RWPE2 (cell line): ENCODE measurements at regions not wholly inside any gene's neighbourhood (a gene's known extent, or its start where the extent isn't known, plus 50 kb on each side); places are given as distances from the start of the nearest gene placed in this dataset.
"Not testable (repeated sequence)": the region's sequence is repeated elsewhere in the genome, so short reads cannot be mapped to it uniquely, and the experiment has no call there.

Experiments used
- ATAC-seq: fragments of 200-7000 bp; cut with Tn5 transposase; 3 replicates; pipeline ENCODE4 v1.9.1; 2021; ENCODE audit warnings: low read depth
- DNase-seq: peaks from one replicate; pipeline ENCODE4 v3.0.0-alpha.2; 2020; ENCODE audit warnings: low spot score
- H3K27ac ChIP-seq: fragments of 450-650 bp; 2 replicates; pipeline ENCODE4 v1.5.1; 2017; ENCODE audit warnings: mild to moderate bottlenecking; ENCODE audit not compliant: poor library complexity, severe bottlenecking
- H3K27me3 ChIP-seq: fragments of 250-450 bp; sonication (Bioruptor Pico); 2 replicates; pipeline ENCODE4 v1.5.1; 2021; ENCODE audit warnings: mild to moderate bottlenecking, moderate library complexity; ENCODE audit not compliant: insufficient read depth, poor library complexity, severe bottlenecking
- H3K36me3 ChIP-seq: fragments of 250-450 bp; sonication (Bioruptor Pico); 2 replicates; pipeline ENCODE4 v1.5.1; 2020; ENCODE audit warnings: low read depth, mild to moderate bottlenecking, moderate library complexity
- H3K4me1 ChIP-seq: fragments of 250-450 bp; sonication (Bioruptor Pico); 2 replicates; pipeline ENCODE4 v1.5.1; 2021; ENCODE audit warnings: mild to moderate bottlenecking, moderate library complexity; ENCODE audit not compliant: insufficient read depth, poor library complexity, severe bottlenecking
- H3K4me3 ChIP-seq: fragments of 250-450 bp; sonication (Bioruptor Pico); 2 replicates; pipeline ENCODE4 v1.5.1; 2021; ENCODE audit warnings: mild to moderate bottlenecking, moderate library complexity; ENCODE audit not compliant: severe bottlenecking
- H3K9me3 ChIP-seq: fragments of 250-450 bp; sonication (Bioruptor Pico); 2 replicates; pipeline ENCODE4 v1.5.1; 2021; ENCODE audit warnings: mild to moderate bottlenecking, moderate library complexity; ENCODE audit not compliant: severe bottlenecking

DNA sequence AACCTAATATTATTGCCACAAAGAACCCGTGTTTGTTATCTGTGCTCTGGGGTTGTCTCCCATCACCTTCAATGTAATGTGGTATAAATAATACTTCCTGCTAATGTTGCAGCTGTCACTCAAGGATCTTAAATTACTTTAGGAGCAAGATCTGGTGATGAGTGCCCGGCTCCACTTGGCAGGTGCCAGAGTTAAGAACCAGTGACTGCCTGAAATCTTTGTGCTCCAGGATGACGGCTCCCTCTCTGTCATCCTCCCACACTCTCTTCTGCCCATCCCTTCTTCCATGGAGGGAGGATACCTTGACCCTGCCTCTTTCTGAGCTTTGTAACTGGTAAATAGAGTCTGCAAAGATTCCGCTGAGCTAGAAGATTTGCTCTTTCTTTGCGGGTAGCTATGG lies 100.4 kb upstream of the SEC22B start:
- not testable (repeated sequence) for H3K4me3 ChIP-seq, H3K36me3 ChIP-seq, H3K9me3 ChIP-seq, ATAC-seq, H3K27ac ChIP-seq, H3K4me1 ChIP-seq, H3K27me3 ChIP-seq, DNase-seq

DNA sequence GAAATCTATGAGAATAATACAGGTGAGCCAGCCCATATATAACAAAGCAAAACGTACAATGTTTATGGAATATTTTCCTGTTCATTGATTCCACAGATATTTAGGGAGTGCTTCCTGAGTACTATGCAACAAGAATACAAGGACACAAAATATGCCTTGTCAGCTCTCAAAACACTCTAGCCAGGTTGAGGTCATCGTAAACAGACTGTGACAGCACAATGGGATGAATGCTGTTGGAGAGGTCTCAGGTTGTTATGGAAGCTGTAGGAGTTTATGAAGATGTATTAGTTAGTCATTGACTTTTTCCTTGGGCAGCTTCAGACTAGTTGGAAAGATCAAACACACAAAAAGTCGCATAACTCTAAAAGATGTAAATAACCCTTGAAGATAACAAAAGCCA lies 98.1 kb upstream of the SEC22B start:
- not testable (repeated sequence) for ATAC-seq, H3K27me3 ChIP-seq, H3K4me1 ChIP-seq, H3K27ac ChIP-seq, H3K4me3 ChIP-seq, H3K36me3 ChIP-seq, DNase-seq, H3K9me3 ChIP-seq

DNA sequence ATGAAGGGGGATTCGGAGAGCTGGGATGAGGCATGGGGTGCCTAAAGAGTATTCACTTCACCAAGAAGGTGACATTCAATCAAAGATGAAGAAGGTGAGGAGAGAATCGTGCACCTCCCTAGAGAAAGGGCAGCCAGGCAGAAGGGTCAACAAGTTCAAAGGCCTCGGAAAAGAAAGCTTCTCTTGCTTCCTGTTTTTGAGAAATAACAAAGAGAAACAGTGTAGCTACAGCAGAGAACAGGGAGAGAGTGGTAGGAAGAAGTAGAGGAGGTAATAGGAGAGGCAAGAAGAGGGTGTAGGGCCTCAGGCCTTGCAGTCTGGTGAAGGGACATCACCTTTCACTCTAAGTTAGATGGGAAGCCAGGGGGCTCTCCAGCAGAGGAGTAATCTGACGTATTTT lies 97.0 kb upstream of the SEC22B start:
- not testable (repeated sequence) for ATAC-seq, H3K27ac ChIP-seq, H3K9me3 ChIP-seq, H3K36me3 ChIP-seq, H3K4me3 ChIP-seq, DNase-seq, H3K4me1 ChIP-seq, H3K27me3 ChIP-seq

DNA sequence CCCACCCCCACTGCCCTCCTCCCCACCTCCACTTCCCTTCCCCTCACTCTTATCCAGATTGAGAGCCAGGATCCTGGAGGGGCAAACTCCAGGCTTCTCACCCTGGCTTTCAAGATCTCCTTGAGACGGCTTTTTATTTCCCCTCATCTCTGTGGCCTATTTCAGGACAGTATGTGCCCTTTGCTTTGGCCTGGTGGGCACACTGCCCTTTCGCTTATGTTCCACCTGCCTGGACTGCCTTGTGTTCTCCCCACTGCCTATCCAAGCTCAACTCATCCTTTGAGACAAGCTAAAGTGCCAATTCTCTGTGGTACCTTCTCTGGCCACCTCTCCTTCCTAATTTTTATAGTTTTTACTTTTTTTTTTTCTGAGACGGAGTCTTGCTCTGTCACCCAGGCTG lies 95.9 kb upstream of the SEC22B start:
- H3K27me3 ChIP-seq, H3K36me3 ChIP-seq, ATAC-seq, H3K27ac ChIP-seq, H3K4me3 ChIP-seq, DNase-seq, H3K4me1 ChIP-seq, H3K9me3 ChIP-seq: not testable (repeated sequence)

- ATAC-seq, DNase-seq, H3K27me3 ChIP-seq, H3K36me3 ChIP-seq, H3K9me3 ChIP-seq, H3K27ac ChIP-seq, H3K4me1 ChIP-seq, H3K4me3 ChIP-seq: not testable (repeated sequence)
Observed at GRCh38 chr1:120271561-120272221, 95.4 kb upstream of the SEC22B start.

GRCh38 chr1:120267894-120268551 lies 91.7 kb upstream of the SEC22B start:
- not testable (repeated sequence) for H3K9me3 ChIP-seq, H3K27me3 ChIP-seq, ATAC-seq, H3K36me3 ChIP-seq, H3K4me3 ChIP-seq, H3K27ac ChIP-seq, DNase-seq, H3K4me1 ChIP-seq

DNA sequence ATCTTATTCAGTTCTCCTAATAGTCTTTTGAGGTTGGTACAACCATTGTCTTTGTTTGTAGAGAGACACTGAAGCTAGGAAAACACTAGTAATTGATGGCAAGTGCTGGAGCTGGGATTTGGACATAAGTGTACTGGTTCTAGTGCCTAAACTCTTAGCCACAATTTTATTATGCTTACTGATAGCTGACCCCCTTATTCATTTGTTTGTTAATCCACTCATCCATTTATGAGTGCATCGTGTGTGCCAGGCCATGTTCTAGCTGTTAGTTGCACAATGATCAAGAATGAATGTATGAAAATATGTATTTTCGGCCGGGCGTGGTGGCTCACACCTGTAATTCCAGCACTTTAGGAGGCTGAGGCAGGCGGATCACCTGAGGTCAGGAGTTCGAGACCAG lies 88.2 kb upstream of the SEC22B start:
- H3K4me3 ChIP-seq, H3K9me3 ChIP-seq, H3K36me3 ChIP-seq, ATAC-seq, H3K27ac ChIP-seq, H3K4me1 ChIP-seq, H3K27me3 ChIP-seq, DNase-seq: not testable (repeated sequence)

DNA sequence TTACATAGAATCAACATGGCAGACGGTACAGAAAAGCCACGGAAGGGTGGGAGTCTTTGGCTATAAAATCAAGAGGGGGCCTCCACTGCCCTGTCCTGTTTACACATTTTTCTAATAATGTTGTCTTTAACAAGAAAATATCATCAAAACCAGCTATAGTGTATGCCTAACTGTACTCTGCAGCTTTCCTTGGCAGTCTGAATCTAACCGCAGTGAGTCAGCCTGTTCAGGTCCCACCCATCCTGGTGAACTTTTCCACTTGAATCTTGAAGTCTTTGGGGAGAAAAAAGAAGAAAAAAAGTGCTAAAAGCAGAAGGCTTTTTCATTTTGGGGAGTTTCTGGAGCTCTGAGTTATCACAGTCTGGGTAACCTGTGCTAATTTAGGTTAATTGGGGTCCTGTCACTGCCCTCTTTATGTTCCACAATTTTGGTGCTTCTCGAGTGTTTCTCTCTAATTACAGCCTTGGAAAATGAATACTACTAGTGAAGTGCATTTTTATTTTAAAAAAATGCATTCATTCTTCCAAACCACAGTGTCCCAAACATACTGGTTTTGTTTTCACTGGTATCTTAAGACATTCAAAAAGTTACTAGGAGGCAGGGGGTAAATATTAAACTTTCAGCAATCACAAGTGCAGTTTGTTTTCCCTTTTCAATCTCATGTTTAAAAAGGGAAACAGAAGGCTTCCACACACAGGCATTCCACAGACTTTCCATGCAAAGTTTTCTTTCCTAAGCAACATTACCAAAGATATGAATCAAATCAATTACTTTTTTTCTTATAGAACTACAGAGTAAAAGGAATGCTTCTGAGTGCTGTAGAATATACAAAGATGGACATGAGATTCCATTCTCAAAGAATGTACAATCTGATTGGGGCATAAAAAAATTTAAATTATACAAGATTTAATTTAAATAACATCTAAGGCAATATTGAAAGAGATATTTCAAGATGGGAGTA lies 86.8 kb upstream of the SEC22B start:
- peak; percentile 89 for ATAC-seq
- not testable (repeated sequence) for H3K4me1 ChIP-seq, H3K27me3 ChIP-seq, H3K4me3 ChIP-seq, DNase-seq, H3K9me3 ChIP-seq, H3K27ac ChIP-seq, H3K36me3 ChIP-seq

DNA sequence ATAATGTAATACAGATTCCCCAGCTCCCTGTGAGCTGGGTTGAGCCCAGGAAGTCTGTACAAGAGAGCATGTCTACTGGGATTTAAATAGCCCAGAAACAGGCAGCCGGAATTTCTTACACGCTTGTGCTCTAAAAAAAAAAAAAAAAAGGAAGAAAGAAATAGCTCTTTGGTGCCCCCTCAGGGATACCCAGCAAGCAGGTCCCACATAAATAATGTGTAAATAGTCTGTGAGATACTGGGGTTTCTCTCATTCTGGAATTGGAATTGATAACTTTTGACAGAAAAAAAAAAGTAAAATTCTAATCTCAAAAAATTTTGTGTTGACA lies 81.4 kb upstream of the SEC22B start:
- H3K4me1 ChIP-seq, H3K4me3 ChIP-seq: not testable (repeated sequence)

DNA sequence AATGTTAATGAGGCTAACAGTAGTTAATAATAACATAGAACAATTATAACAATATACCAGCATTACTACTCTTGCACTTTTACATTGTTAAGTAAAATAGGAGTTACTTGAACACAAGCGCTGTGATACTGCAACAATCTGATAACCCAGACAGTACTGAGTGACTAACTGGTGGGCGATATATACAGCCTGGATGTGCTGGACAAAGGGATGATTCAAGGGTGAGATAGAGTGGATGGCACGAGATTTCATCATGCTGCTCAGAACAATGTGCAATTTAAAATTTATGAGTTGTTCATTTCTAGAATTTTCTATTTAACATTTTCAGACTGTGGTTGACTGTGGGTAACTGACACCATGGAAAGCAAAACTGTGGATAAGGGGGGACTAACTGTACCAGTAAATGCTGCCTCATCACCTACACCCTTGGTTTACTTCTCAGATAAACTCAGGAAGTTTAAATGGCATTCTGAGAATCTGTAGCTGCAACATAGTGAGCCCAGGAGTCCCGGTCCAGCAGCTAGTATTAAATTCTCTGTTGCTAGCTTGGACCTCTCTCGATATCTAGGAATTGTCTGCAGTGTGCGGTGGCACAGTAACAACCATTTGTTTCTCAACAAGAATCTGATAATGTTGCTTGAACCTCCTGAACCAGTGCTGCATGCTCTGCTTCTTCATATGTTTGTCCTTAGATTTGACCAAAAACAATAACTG lies 80.9 kb upstream of the SEC22B start:
- not testable (repeated sequence) for H3K27me3 ChIP-seq, DNase-seq, H3K27ac ChIP-seq, H3K4me3 ChIP-seq, H3K9me3 ChIP-seq, H3K36me3 ChIP-seq, H3K4me1 ChIP-seq
- peak; percentile 93 for ATAC-seq

More for the DNA sequence above, 81.4 kb upstream of the SEC22B start:
- H3K27me3 ChIP-seq, DNase-seq, H3K27ac ChIP-seq, H3K9me3 ChIP-seq, ATAC-seq, H3K36me3 ChIP-seq: not testable (repeated sequence)

- not testable (repeated sequence) for H3K9me3 ChIP-seq, H3K27ac ChIP-seq, ATAC-seq
Observed at GRCh38 chr1:120250756-120251155, 74.4 kb upstream of the SEC22B start.

More at GRCh38 chr1:120250756-120251155, 74.4 kb upstream of the SEC22B start:
- H3K36me3 ChIP-seq, DNase-seq, H3K4me1 ChIP-seq, H3K27me3 ChIP-seq, H3K4me3 ChIP-seq: not testable (repeated sequence)
